ENCODE measurements at regions not wholly inside any gene's neighbourhood (a gene's known extent, or its start where the extent isn't known, plus 50 kb on each side); places are given as distances from the start of the nearest gene placed in this dataset.

- no peak overlapping the region for H3K4me3 ChIP-seq (ENCODE audit: low read depth, low read length)
- POLR2A ChIA-PET: no interaction called here
- no peak for TF ChIP-seq CTCF (IDR thresholded peaks at IDR 0.05; ENCODE audit: insufficient read depth, low read length, missing control alignments)
- DNase-seq (ENCODE audit: low read depth, low spot score): no peak
- CTCF ChIA-PET: no interaction called here
Measured at GRCh38 chr13:40383885-40384284, 282.6 kb downstream of the FOXO1 start.

GRCh38 chr13:40384976-40385857 lies 281.2 kb downstream of the FOXO1 start:
- H3K4me3 ChIP-seq (ENCODE audit: low read depth, low read length): no peak overlapping the region
- CTCF ChIA-PET: no interaction called here
- TF ChIP-seq CTCF (IDR thresholded peaks at IDR 0.05; ENCODE audit: insufficient read depth, low read length, missing control alignments): no peak
- POLR2A ChIA-PET: no interaction called here
- no peak for DNase-seq (ENCODE audit: low read depth, low spot score)

- DNase-seq (ENCODE audit: low read depth, low spot score): no peak
- ChIA-PET CTCF (no interaction called here), POLR2A (no interaction called here)
- no peak for TF ChIP-seq CTCF (IDR thresholded peaks at IDR 0.05; ENCODE audit: insufficient read depth, low read length, missing control alignments)
- H3K4me3 ChIP-seq (ENCODE audit: low read depth, low read length): no peak overlapping the region
Measured at GRCh38 chr13:40385858-40386180, 280.6 kb downstream of the FOXO1 start.

- no peak overlapping the region for H3K4me3 ChIP-seq (ENCODE audit: low read depth, low read length)
- no peak for DNase-seq (ENCODE audit: low read depth, low spot score)
- TF ChIP-seq CTCF (IDR thresholded peaks at IDR 0.05; ENCODE audit: insufficient read depth, low read length, missing control alignments): no peak
- ChIA-PET POLR2A (no interaction called here), CTCF (no interaction called here)
Measured at GRCh38 chr13:40386586-40386985, 279.9 kb downstream of the FOXO1 start.

GRCh38 chr13:40387775-40388174 lies 278.7 kb downstream of the FOXO1 start:
- POLR2A ChIA-PET: no interaction called here
- no peak overlapping the region for H3K4me3 ChIP-seq (ENCODE audit: low read depth, low read length)
- no peak for TF ChIP-seq CTCF (IDR thresholded peaks at IDR 0.05; ENCODE audit: insufficient read depth, low read length, missing control alignments)
- CTCF ChIA-PET: no interaction called here
- no peak for DNase-seq (ENCODE audit: low read depth, low spot score)

- CTCF ChIA-PET: no interaction called here
- no peak for DNase-seq (ENCODE audit: low read depth, low spot score)
- no peak for TF ChIP-seq CTCF (IDR thresholded peaks at IDR 0.05; ENCODE audit: insufficient read depth, low read length, missing control alignments)
- H3K4me3 ChIP-seq (ENCODE audit: low read depth, low read length): no peak overlapping the region
- POLR2A ChIA-PET: no interaction called here
Measured at GRCh38 chr13:40388617-40389016, 277.8 kb downstream of the FOXO1 start.
